C4-2B (cell line): ENCODE measurements at regions not wholly inside any gene's neighbourhood (a gene's known extent, or its start where the extent isn't known, plus 50 kb on each side); places are given as distances from the start of the nearest gene placed in this dataset.

Source experiments
- H3K27ac ChIP-seq: fragments of 450-650 bp; 2 replicates; pipeline ENCODE4 v1.5.1; 2017
- CTCF ChIP-seq: fragments of 450-650 bp; conservative IDR thresholded peaks from 2 replicates; pipeline ENCODE4 v1.5.1; 2017; ENCODE audit warnings: mild to moderate bottlenecking
- ZFX ChIP-seq: fragments of 450-650 bp; IDR thresholded peaks from 2 replicates; pipeline ENCODE4 v1.6.1; 2017

DNA sequence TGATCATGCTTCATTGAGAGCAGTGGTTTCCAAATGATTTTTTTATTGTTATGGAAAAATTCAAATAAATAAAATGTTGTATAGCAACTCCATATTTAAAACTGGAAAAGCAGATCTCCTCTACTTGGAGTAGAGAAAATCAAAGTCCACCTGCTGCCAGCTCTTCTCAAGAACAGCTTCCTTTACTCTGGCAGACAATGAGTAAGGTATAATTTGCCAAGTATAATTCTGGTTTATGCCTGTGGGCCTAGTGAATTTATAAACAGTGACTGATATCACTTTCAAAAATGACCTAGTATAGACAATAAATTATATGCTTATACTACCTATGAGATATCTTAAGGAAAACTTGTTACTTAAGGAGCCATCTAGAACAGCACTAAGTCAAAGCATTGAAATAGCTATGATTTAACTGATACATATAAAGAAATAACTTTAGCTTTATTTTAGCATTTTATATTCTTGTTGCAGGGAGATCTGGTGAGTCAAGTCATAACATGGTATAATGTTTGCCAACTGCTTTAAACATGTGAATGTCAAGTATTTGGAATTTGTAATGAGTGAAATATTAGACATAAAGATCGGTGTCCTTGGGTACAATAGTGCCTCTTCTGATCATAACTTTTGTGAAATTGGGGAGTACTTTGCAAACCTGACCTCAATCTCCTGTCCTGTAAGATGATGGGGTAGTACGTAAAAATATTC lies 1389.1 kb upstream of the PIK3C3 start:
- H3K27ac ChIP-seq: no peak overlapping the region
- TF ChIP-seq ZFX: no peak
- no peak for TF ChIP-seq CTCF

- no peak overlapping the region for H3K27ac ChIP-seq
- TF ChIP-seq ZFX (no peak), CTCF (no peak)
Measured at GRCh38 chr18:40559556-40559955, 1395.5 kb upstream of the PIK3C3 start.

GRCh38 chr18:40558706-40559392 lies 1396.2 kb upstream of the PIK3C3 start:
- no peak overlapping the region for H3K27ac ChIP-seq
- TF ChIP-seq CTCF: no peak
- TF ChIP-seq ZFX: no peak

DNA sequence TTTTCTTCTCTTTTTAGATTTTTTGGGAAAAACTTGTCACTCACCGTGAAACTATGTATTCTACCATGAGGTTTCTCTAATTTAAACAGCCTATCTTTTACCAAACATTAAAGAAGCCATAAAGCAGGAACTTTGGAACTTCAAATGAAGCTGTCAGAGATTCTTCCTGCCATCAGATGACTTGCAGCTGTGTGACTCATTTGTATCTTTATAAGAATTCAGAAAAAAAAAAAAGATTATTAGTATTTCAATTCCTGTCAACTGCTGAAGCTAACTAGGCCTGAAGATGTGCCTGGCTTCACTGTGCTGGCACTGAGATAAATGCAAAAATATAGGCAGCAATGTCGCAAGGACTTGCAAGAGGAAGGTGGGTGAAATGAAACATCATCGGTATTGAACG lies 1399.1 kb upstream of the PIK3C3 start:
- no peak overlapping the region for H3K27ac ChIP-seq
- no peak for TF ChIP-seq ZFX
- no peak for TF ChIP-seq CTCF

GRCh38 chr18:40553029-40553428 lies 1402.0 kb upstream of the PIK3C3 start:
- TF ChIP-seq CTCF: no peak
- no peak for TF ChIP-seq ZFX
- no peak overlapping the region for H3K27ac ChIP-seq

DNA sequence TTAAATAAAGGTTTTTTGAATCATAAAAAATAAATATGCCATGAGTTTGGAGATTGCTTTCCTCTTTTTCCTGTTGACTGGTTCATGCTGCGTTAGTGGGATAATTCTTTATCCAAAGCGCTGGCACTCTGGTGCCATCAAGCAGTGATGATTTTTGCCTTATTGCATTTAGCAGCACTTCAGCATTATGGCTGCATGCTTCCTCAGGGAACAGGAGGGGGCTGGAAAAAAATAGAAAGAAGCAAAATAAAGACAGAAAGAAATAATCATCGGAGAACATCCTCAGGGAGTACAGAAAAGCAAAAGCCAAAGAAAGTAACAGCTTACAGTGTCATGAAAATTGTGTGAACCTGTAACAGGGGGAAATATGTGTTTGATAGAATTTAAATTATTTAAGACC lies 1408.2 kb upstream of the PIK3C3 start:
- TF ChIP-seq ZFX: no peak
- no peak for TF ChIP-seq CTCF
- no peak overlapping the region for H3K27ac ChIP-seq

- no peak overlapping the region for H3K27ac ChIP-seq
- TF ChIP-seq CTCF (no peak), ZFX (no peak)
Measured at GRCh38 chr18:40534723-40535122, 1420.3 kb upstream of the PIK3C3 start.
